ENCODE measurements at regions not wholly inside any gene's neighbourhood (a gene's known extent, or its start where the extent isn't known, plus 50 kb on each side); places are given as distances from the start of the nearest gene placed in this dataset.
"Not testable (repeated sequence)": the region's sequence is repeated elsewhere in the genome, so short reads cannot be mapped to it uniquely, and the experiment has no call there.

DNA sequence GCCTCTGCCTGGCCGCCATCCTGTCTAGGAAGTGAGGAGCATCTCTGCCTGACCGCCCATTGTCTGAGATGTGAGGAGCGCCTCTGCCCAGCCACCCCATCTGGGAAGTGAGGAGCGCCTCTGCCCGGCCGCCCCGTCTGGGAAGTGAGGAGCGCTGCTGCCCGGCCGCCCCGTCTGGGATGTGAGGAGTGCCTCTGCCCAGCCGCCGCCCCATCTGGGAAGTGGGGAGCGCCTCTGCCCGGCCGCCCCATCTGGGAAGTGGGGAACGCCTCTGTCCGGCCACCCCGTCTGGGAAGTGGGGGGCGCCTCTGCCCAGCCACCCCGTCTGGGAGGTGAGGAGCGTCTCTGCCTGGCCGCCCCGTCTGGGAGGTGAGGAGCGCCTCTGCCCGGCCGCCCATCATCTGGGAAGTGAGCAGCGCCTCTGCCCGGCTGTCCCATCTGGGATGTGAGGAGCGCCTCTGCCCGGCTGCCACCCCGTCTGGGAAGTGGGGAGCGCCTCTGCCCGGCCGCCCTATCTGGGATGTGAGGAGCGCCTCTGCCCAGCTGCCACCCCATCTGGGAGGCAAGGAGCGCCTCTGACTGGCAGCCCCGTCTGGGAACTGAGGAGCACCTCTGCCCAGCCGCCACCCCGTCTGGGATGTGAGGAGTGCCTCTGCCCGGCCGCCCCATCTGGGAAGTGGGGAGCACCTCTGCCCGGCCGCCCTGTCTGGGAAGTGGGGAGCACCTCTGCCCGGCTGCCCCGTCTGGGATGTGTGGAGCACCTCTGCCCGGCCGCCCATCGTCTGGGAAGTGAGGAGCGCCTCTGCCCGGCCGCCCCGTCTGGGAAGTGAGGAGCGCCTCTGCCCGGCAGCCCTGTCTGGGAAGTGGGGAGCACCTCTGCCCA is 787.3 kb downstream of the PLA2G4A start:
- DNase-seq; H3K27me3 Mint-ChIP-seq (ENCODE audit: low read depth in 3 of 3); H3K27ac Mint-ChIP-seq; H3K4me3 Mint-ChIP-seq; H3K36me3 Mint-ChIP-seq; H3K4me1 Mint-ChIP-seq: not testable (repeated sequence)
- H3K9me3 Mint-ChIP-seq, result peaks cover 12 to 52% (median 40%) of the 10 kb centered on the region in 6 donors

DNA sequence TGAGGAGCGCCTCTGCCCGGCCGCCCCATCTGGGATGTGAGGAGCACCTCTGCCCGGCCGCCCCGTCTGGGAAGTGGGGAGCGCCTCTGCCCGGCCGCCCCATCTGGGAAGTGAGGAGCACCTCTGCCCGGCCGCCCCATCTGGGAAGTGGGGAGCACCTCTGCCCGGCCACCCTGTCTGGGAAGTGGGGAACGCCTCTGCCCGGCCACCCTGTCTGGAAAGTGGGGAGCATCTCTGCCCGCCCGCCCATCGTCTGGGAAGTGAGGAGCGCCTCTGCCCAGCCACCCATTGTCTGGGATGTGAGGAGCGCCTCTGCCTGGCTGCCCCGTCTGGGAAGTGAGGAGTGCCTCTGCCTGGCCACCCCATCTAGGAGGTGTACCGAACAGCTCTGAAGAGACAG is 788.1 kb downstream of the PLA2G4A start:
- H3K4me3 Mint-ChIP-seq; H3K36me3 Mint-ChIP-seq; DNase-seq; H3K27ac Mint-ChIP-seq; H3K4me1 Mint-ChIP-seq; H3K27me3 Mint-ChIP-seq (ENCODE audit: low read depth in 3 of 3): not testable (repeated sequence)
- peaks cover 12 to 53% (median 35%) of the 10 kb centered on the region in 6 donors for H3K9me3 Mint-ChIP-seq

DNA sequence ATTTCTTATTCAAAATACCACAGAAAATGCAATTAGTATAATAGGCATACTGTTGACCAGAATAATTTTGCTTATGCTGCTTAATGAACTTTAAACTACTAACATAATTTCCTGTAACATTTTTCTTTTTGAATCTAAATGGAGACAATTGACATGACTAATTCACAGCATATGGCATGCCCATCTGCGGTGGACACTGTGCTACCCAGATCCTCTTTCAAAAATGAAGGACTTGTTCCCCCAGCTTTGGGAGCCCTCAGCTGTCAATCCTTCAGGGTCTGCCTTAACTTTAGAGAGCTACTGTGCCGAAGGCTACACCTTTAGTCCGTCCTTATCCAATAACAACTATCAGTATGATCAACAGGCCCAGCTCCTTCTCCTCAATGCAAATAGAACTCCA is 789.0 kb downstream of the PLA2G4A start:
- Mint-ChIP-seq H3K27ac (no peak overlapping the region), H3K36me3 (no peaks in the 10 kb centered on the region), H3K9me3 (peaks cover 12 to 58% (median 33%) of the 10 kb centered on the region in 6 donors), H3K27me3 (ENCODE audit: low read depth in 3 of 3) (peaks cover 0 to 1% (median 0%) of the 10 kb centered on the region in 3 donors), H3K4me3 (no peak overlapping the region), H3K4me1 (no peaks in the 10 kb centered on the region)
- DNase-seq, result no peak

DNA sequence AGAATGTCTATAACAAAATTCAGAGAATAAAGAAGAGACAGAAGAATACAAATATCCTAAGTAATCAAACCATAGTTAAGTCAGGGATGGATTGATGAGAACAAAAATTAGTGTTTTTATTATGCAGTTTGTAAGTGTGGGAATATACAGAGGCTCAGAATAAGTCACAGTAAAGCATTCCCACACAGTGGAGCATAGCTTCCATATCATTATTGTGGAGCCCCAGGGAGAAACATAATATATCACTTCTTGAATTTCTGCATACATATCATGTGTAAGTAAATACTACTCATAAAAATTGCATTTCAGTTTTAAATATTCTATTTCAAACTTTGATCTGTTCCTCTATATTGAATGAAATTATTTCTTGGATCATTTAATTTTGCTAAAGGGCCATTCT is 790.4 kb downstream of the PLA2G4A start:
- no peak overlapping the region for H3K27ac Mint-ChIP-seq
- H3K4me3 Mint-ChIP-seq, result no peak overlapping the region
- peaks cover 0 to 1% (median 0%) of the 10 kb centered on the region in 3 donors for H3K27me3 Mint-ChIP-seq (ENCODE audit: low read depth in 3 of 3)
- no peak for DNase-seq
- no peaks in the 10 kb centered on the region for H3K36me3 Mint-ChIP-seq
- H3K4me1 Mint-ChIP-seq, result no peaks in the 10 kb centered on the region
- peaks cover 12 to 58% (median 32%) of the 10 kb centered on the region in 6 donors for H3K9me3 Mint-ChIP-seq

DNA sequence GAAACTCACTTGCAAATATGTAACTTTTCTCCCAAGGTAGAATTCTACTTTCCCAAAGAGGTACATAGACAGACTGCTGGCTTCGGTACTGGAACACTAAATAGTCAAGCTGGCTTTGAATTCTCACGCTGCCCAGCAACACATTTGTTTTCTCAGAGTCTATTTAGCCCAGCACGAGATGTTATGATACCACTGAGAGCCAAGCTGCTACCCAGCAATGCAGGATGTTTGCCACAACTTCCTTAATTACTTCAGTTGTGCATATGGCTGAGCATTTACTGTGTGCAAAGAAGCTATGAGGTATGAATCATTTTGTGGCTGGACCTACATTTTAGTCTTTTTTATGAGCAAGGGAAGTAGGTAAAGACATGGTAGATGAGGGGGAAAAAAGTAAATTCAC is 793.2 kb downstream of the PLA2G4A start:
- no peak for DNase-seq
- Mint-ChIP-seq H3K36me3 (peaks cover 0 to 3% (median 0%) of the 10 kb centered on the region in 3 donors), H3K27ac (no peak overlapping the region), H3K4me1 (no peaks in the 10 kb centered on the region), H3K9me3 (peaks cover 13 to 52% (median 29%) of the 10 kb centered on the region in 6 donors), H3K27me3 (ENCODE audit: low read depth in 3 of 3) (peaks cover 0 to 1% (median 0%) of the 10 kb centered on the region in 3 donors), H3K4me3 (no peak overlapping the region)

DNA sequence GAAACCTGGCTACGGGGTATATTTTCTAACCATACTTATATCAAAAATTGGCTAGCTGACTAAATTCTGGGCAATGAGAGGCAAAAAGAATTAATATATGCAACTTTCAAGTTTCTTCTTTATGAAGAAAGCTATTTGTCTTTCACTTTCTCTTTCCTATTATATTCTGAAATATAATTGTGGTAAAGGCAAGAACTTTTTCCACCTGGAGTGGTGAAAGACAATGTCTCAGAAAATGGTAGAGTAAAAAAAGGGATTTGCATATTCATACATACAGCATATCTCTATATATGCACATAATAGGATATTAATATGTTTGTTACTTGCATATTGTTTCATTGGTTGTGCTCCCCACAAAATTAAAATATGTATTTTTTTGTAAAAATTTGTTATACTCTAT is 793.8 kb downstream of the PLA2G4A start:
- no peak overlapping the region for H3K27ac Mint-ChIP-seq

DNA sequence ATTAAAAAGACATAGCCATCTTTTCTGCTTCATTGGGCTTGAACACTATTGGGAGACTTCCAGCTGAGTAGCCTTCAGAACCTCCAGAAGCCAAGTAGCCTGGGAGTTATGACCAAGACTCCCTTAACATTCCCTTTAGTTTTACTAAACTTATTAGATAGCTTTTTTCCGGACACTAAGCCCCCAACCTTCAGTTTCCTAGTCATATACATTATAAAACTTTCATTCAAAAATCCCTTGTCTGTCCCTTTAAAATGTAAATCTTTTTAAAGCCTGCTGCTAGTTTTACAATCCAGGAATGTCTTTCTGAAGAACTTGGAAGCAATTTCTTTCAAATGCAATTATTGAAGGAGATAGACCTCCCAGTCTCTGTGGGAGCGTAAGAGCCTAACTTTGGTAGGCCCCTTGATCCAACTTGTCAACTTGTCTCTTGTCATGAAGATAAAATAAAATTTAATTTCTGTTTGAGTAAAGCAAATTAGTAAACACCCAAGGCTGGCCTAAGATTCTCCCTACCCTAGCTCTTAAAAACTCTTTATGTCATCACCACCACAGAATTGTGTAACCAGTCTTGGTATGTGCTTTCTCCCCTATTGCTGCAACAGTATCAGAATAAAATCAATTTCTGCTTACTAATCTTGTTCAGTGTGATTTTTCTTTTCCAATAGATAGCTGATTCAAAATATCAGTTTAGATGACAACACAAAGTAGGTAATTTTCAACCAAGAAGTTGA is 796.2 kb downstream of the PLA2G4A start:
- Mint-ChIP-seq H3K27ac (no peak overlapping the region), H3K4me3 (no peak overlapping the region), H3K4me1 (no peaks in the 10 kb centered on the region), H3K27me3 (ENCODE audit: low read depth in 3 of 3) (peaks cover 0 to 1% (median 0%) of the 10 kb centered on the region in 3 donors), H3K36me3 (peaks cover 0 to 3% (median 0%) of the 10 kb centered on the region in 3 donors), H3K9me3 (peaks cover 4 to 50% (median 25%) of the 10 kb centered on the region in 6 donors)
- no peak for DNase-seq

More for the DNA sequence above, 793.8 kb downstream of the PLA2G4A start:
- DNase-seq, result no peak
- H3K27me3 Mint-ChIP-seq (ENCODE audit: low read depth in 3 of 3), result peaks cover 0 to 1% (median 0%) of the 10 kb centered on the region in 3 donors
- H3K9me3 Mint-ChIP-seq, result peaks cover 13 to 50% (median 33%) of the 10 kb centered on the region in 6 donors
- peaks cover 0 to 3% (median 0%) of the 10 kb centered on the region in 3 donors for H3K36me3 Mint-ChIP-seq
- H3K4me1 Mint-ChIP-seq, result no peaks in the 10 kb centered on the region
- H3K4me3 Mint-ChIP-seq, result no peak overlapping the region

DNA sequence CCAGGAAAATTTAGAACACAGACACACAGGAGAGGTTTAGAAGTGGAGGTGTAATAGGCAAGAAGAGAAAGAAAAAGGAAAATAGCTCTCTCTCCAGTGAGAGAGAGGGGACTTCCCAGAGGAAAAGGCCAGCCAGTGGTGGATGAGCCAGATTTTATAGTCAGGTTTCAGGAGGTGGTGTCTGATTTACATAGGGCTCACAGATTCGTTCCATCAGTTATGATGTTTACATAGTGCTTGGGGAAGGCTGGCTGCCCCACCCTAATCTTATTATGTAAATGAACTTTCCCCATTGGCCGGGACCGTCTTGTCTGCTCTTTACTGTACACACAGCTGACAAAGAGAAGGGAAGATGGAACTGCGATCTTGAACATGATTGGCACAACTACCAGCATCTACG is 797.3 kb downstream of the PLA2G4A start:
- Mint-ChIP-seq H3K27me3 (ENCODE audit: low read depth in 3 of 3) (peaks cover 0 to 2% (median 0%) of the 10 kb centered on the region in 3 donors), H3K4me1 (no peaks in the 10 kb centered on the region), H3K4me3 (no peak overlapping the region), H3K9me3 (peaks cover 11 to 52% (median 25%) of the 10 kb centered on the region in 6 donors), H3K36me3 (peaks cover 0 to 3% (median 0%) of the 10 kb centered on the region in 3 donors), H3K27ac (no peak overlapping the region)
- no peak for DNase-seq

DNA sequence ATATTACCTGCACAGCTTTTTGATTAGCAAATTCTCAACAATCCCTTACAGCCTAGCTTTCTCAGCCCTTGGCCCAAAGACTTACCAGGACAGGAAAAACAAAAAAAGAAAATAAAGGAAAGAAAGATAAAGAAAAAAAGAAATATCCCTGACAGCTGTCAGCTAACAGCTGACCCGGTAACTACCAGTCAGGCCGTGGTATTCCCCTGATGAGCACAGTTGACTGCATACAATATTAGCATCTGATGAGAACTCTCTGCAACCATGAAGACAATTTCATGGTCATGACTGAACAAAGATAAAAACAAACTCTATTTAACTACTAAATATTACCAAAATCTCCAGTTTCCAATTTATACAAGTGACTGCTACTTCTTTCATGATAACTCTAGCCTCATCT is 798.8 kb downstream of the PLA2G4A start:
- H3K4me1 Mint-ChIP-seq, result no peaks in the 10 kb centered on the region

DNA sequence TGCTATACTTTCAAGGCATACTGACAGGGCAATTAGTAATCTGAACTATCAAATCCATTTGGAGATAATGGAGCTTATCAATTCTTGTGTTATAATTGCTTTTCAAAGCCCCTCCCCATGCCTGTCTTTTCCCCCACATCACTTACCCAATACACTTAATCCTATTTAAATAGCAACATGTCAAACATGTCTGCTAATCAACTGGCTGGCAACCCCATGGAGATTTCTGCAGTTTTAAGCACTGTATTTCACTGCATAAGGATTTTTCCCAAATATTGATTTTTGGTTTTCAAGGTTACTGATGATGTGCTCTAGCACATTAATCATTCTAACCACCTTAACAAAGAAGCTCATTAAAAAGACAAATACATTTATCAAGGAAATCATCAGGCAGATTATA is 800.3 kb downstream of the PLA2G4A start:
- H3K36me3 Mint-ChIP-seq, result peaks cover 0 to 3% (median 0%) of the 10 kb centered on the region in 3 donors
- H3K4me1 Mint-ChIP-seq, result no peaks in the 10 kb centered on the region
- peaks cover 13 to 58% (median 26%) of the 10 kb centered on the region in 6 donors for H3K9me3 Mint-ChIP-seq
- H3K27ac Mint-ChIP-seq, result no peak overlapping the region
- peaks cover 0 to 4% (median 0%) of the 10 kb centered on the region in 3 donors for H3K27me3 Mint-ChIP-seq (ENCODE audit: low read depth in 3 of 3)
- no peak for DNase-seq
- no peak overlapping the region for H3K4me3 Mint-ChIP-seq

More for the DNA sequence above, 798.8 kb downstream of the PLA2G4A start:
- Mint-ChIP-seq H3K27me3 (ENCODE audit: low read depth in 3 of 3) (peaks cover 0 to 4% (median 0%) of the 10 kb centered on the region in 3 donors), H3K4me3 (no peak overlapping the region), H3K27ac (no peak overlapping the region), H3K9me3 (peaks cover 13 to 58% (median 28%) of the 10 kb centered on the region in 6 donors), H3K36me3 (peaks cover 0 to 3% (median 0%) of the 10 kb centered on the region in 3 donors)
- DNase-seq, result no peak

DNA sequence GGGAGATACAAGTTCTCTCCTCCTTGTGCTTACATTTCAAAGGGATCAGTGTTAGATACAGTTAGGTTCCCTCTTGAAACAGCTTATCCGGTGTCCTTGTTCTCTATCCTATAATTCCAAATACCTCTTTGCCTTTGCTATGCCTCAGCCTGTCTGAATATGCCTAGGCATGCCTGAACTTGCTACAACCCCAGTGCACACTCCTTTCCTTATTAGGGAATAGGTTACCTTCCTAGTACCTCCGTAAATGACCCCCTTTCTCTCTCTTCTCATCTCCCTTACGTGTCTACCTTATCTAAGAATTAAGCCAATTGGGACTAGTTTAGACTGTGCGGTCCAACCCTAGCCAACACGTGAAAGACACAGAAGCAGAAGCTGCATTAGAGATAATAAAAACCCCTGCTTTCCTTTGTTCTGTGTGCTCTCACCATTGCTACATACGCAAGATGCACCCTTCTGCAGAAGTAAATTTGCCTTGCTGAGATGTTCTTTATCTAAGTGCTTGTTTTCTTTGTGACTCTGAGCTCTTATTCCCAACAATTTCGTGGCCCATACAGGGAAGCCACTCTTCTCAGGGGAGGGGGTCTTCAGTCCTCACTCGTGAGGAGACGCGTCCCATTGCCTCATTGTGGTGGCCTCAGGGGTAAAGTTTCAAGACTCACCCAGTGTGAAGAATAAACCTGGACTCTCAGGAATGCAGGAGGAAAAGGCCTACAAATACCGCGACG is 802.1 kb downstream of the PLA2G4A start:
- H3K9me3 Mint-ChIP-seq, result peaks cover 12 to 63% (median 29%) of the 10 kb centered on the region in 6 donors
- no peak for DNase-seq
- H3K27me3 Mint-ChIP-seq (ENCODE audit: low read depth in 3 of 3), result peaks cover 0 to 3% (median 0%) of the 10 kb centered on the region in 3 donors
- no peak overlapping the region for H3K27ac Mint-ChIP-seq
- H3K36me3 Mint-ChIP-seq, result peaks cover 0 to 8% (median 3%) of the 10 kb centered on the region in 3 donors
- H3K4me3 Mint-ChIP-seq, result no peak overlapping the region
- no peaks in the 10 kb centered on the region for H3K4me1 Mint-ChIP-seq

DNA sequence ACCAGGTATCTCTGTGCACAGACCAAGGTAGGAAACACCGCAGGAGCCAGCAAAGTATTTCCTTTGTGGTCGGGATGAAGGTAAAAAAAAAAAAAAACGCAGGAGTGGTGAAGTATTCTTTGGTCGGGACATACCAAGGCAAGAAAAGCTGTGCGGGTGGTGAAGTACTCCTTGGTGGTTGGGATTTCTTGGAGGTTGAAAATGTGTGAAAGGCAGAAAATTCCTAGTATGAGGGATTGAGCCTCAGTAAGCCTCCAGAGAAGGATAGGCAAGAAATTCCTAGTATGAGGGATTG is 802.6 kb downstream of the PLA2G4A start:
- peaks cover 0 to 3% (median 0%) of the 10 kb centered on the region in 3 donors for H3K27me3 Mint-ChIP-seq (ENCODE audit: low read depth in 3 of 3)
- DNase-seq, result no peak
- no peak overlapping the region for H3K27ac Mint-ChIP-seq
- no peak overlapping the region for H3K4me3 Mint-ChIP-seq
- peaks cover 12 to 64% (median 30%) of the 10 kb centered on the region in 6 donors for H3K9me3 Mint-ChIP-seq
- H3K4me1 Mint-ChIP-seq, result no peaks in the 10 kb centered on the region
- H3K36me3 Mint-ChIP-seq, result peaks cover 0 to 7% (median 3%) of the 10 kb centered on the region in 3 donors

DNA sequence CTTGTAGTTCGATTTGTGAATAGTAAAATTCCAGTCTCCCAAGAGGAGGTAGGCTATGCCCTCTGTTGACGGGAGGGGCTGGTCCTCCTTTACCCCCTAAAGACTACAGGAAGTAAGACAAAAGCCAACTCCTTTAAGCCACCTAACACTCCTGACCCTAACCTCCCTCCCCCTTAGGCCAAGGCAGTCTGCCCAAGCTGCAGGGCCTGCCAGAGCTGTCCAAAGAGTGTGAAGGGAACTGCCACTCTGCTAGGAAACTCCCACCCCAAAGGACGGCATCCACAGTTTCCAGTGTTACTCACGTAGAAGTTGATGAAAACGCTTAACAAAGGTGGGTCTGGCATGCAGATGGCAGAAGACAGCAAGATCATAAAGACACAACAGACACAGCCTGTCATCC is 803.2 kb downstream of the PLA2G4A start:
- peaks cover 12 to 62% (median 30%) of the 10 kb centered on the region in 6 donors for H3K9me3 Mint-ChIP-seq
- DNase-seq, result no peak
- no peaks in the 10 kb centered on the region for H3K4me1 Mint-ChIP-seq
- H3K4me3 Mint-ChIP-seq, result no peak overlapping the region
- H3K36me3 Mint-ChIP-seq, result peaks cover 0 to 7% (median 3%) of the 10 kb centered on the region in 3 donors
- no peak overlapping the region for H3K27ac Mint-ChIP-seq
- H3K27me3 Mint-ChIP-seq (ENCODE audit: low read depth in 3 of 3), result peaks cover 0 to 3% (median 0%) of the 10 kb centered on the region in 3 donors
